Non-pigmented ciliary epithelial cell (primary cell): ENCODE measurements at regions not wholly inside any gene's neighbourhood (a gene's known extent, or its start where the extent isn't known, plus 50 kb on each side); places are given as distances from the start of the nearest gene placed in this dataset.
"Not testable (repeated sequence)": the region's sequence is repeated elsewhere in the genome, so short reads cannot be mapped to it uniquely, and the experiment has no call there.

Source experiments
- DNase-seq: peaks from one replicate; pipeline ENCODE4 v3.0.0-alpha.2; 2010; ENCODE audit warnings: low read depth

- DNase-seq: no peak
Measured at GRCh38 chr4:97216046-97216445, 927.2 kb downstream of the STPG2 start.

GRCh38 chr4:97235521-97235920 lies 907.8 kb downstream of the STPG2 start:
- DNase-seq: no peak

- DNase-seq: no peak
Measured at GRCh38 chr4:97238956-97239666, 904.2 kb downstream of the STPG2 start.

DNA sequence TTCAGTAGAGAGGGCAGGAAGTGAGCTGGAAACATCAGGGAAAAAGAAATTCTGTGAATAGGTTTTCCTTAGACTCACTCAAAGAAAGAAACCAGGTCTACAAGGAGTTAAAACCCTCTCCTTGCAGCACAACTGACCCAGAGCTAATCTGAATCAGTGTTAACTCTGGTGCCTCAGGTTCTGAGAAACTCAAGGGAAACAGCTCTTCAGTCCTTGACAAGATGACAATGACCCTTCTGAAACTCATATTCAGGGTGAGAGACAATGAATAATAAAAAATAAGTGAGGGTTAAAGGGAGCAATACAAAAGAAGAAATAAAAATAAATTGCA lies 903.6 kb downstream of the STPG2 start:
- no peak for DNase-seq

GRCh38 chr4:97252615-97253154 lies 890.6 kb downstream of the STPG2 start:
- DNase-seq: no peak

DNA sequence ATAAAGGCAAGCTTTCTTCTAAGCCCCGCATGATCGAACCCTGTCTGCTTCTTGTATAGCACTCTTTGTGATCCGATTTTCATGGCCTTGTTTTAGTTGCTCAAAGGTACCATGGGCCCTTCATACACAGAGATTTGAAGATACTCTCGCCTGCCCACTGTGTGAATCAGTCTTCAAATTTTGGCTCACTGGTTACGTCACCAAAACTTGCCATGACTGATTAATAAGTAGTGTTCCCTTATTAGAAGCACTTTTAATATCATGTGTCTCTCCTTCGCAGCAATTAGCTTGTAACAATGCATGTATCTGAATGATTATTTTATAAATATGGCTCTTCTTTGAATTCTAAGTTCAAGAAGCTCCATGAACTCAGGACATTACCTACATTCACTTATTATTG lies 880.5 kb downstream of the STPG2 start:
- no peak for DNase-seq

GRCh38 chr4:97270051-97270450 lies 873.2 kb downstream of the STPG2 start:
- DNase-seq: no peak

DNA sequence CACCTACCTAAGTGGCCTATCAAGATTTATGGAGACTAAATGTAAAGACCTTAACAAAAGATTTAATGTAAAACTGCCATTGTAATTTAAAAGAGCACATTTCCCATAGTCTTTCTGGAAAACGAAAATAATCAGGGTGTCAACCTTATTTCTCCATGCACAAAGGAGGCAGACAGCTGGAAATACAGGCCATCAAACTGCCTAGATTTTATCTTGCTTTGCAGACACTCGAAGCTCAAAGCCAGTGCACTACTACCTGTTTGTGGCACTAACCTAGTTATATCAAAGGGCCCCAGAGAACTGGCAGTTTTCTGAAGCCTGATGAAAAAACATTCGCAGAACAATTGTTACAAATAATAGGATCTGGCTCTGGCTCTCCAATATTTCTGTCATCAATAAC lies 863.9 kb downstream of the STPG2 start:
- no peak for DNase-seq

DNA sequence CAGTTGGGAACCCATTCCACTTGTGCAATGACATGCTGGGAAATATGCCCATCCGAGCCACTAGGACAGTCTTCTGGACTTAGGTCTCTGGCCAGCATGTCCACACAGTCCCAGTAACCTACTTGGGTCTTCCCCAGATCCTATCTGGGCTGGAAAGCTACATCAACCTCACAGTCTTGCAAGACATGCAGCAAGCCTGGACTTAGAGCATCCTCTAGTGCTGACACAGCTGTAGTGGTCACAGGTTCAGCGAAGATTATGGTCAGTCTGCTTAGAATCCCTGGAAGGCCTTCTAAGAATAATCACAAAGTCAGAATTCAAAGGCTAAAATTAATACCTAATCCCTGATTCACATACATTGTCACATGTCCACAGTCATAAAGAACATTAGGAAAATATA lies 842.7 kb downstream of the STPG2 start:
- DNase-seq: no peak

DNA sequence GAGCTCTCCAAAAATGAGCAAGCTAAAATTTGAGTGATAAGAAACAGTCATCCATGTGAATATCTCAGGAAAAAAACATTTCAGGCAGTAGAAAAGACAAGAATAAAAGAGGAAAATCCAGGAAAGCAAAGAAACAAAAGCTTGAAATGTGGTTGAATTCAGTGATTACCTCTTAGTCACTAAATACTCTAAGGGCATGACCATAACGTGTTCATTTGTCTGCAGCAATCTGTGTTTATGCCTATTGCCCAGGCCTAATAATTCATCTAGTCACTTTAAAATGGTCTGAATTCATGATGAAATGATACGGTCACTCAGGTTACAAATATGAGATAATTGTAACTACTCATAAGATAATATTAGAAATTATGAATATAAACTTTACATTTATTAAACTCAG lies 837.9 kb downstream of the STPG2 start:
- DNase-seq: no peak

DNA sequence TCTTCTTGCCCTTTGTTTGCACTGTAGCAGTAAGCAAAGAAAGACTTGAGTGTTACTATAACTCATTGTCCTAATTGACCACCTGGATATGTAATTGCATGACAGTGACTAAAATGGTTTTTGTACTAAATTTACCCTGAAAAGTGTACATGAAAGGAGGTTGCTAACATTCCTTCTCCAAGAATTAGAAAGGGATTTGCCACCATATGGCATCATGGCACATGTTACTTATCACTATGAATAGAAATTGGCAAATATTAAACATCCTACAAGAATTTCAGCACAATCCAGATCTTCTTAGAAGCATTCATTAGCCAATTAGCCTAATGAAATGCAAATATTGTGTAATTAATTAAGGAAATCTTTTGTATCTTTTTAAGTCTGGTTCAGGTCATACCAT lies 834.2 kb downstream of the STPG2 start:
- DNase-seq: no peak

DNA sequence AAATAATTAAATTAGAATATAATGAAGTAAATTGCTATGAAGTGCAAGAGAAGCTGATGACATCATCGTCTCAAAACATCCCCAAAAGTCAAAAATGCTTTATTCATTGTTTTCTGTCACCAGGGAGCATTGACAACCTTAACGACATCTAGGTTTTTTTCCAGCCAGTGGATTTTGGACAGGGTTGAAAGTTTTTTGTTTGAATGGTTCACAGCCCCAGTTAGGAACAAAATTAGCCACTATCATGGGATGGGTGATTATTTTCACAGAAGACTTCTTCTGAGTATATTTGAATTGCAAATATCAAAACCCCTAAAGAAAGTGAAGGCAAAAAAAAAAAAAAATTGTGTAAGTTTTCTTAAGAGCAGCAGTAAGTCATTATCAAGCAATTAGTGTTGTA lies 826.1 kb downstream of the STPG2 start:
- no peak for DNase-seq

- DNase-seq: no peak
Measured at GRCh38 chr4:97317671-97318070, 825.6 kb downstream of the STPG2 start.

GRCh38 chr4:97325751-97326150 lies 817.5 kb downstream of the STPG2 start:
- not testable (repeated sequence) for DNase-seq

DNA sequence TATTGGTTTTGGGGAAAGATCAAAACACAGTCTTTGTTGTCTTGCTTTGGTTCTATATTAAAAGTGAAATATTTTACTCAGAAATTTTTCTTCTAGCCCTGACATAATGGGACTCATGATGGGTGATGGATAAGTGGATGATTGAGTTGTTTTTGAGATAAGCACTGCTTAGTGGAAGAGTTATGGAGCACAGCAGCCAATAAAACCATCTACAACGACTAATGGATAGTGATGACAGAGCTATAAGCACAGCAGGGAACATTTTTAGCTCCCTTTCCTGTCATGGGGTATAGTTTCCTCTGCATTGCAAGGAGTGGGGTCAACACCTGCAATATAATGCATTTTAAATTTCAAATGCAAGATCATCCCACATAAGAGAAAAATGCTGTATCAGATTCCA lies 812.4 kb downstream of the STPG2 start:
- no peak for DNase-seq

DNA sequence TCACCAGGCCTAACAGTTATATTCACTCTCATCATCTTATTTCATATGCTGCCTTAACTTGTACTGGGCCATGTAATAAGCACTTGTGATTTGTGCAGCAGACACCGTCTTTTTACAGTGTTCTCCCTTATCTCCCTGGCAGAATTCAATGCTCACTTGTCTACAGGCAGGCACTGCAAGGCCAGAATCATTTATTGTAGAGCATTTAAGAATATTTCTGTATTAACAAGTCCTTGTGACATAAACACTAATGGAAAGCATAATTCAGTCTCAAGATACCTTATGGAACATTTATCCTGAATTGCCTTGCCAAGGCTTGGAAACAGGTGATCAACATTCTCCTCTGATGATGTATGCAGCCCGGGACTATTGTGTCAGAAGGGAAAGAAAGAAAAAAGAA lies 808.9 kb downstream of the STPG2 start:
- DNase-seq: no peak

DNA sequence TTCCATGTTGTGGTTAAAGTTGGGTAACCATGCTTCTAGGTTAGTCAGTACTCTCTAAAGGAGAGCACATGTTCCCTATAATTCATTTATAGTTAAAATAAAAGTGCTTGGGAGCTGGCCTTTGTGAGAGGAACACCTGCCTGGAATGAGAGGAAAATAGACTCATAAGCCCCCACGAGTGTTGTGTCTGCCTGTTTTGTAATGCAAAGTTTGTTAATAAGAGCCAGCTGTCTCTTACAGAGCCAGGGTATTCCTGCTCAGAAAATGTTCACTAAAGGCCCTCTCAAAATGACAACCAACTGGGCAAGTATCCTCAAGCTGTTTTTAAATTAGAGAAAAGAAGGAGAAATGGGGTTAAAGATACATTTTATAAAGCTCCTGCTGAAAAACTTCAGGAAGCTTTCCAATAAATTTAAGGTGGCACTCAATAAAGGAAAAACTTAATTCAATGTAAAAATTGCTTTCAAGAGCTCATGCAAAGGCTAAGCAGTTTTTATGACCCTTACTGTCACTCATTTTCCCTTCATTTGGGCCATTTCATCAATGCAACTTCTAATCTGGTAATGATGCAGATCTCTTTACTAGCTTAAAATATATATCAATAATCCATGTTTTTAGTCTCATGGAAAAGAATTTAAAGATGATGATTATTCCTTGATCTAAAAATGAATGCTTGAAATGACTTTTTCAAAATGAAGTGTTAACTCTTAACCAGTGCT lies 793.6 kb downstream of the STPG2 start:
- DNase-seq: no peak

DNA sequence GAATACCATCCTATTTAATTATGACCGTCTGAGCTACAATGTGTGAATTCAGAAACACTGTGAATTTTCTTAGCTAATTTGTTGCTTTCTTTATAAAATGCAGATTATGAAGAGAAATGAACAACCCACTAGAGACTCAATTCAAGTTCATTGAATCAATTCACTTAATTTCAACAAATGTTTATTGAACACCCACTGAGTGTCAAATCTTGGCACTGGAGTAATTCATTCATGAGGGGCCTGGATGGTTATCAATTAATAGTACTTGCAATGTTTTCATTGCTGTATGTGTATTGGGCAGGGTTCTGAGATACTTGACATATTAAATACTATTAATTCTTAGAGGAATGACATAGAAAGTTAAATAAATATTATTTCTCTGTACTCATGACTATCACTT lies 789.4 kb downstream of the STPG2 start:
- DNase-seq: no peak

DNA sequence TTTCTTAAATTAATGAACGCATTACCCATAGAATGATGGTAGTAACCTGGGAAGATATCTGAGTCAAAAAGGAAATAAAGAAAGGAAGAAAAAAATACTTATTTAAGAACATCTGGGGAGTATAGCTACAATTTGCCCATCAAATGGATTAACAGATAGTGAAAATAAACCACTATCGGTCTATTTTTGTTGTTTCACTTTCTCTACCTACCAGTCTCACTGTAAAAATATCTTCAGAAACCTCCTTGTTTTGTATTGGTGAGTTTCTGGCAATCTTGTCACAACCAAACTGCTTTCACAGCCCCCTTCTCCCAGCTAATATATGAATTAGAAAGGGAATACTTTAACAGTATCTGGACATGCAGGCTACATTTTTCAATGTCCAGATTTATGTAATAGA lies 783.5 kb downstream of the STPG2 start:
- DNase-seq: no peak

GRCh38 chr4:97360733-97361132 lies 782.5 kb downstream of the STPG2 start:
- DNase-seq: no peak

- peak; percentile 72 for DNase-seq
Measured at GRCh38 chr4:97367878-97368277, 775.4 kb downstream of the STPG2 start.

DNA sequence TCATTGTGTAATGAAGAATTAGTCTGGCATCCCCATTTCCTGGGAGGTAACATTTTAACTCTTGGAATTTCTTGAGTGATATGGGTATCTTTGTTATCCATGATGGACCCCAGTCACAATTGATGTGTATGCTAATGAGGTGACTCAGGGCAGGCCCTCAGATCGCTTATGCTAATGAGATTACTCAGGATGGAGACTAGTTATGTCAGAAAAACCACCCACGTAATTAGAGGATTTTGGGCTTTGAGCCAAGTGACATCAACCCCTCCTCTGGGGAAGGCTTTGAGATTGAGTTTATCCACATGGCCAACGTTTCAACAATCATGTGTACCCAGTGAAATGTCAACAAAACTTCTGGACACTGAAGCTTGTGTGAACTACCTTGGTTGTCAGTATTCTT lies 772.7 kb downstream of the STPG2 start:
- no peak for DNase-seq

DNA sequence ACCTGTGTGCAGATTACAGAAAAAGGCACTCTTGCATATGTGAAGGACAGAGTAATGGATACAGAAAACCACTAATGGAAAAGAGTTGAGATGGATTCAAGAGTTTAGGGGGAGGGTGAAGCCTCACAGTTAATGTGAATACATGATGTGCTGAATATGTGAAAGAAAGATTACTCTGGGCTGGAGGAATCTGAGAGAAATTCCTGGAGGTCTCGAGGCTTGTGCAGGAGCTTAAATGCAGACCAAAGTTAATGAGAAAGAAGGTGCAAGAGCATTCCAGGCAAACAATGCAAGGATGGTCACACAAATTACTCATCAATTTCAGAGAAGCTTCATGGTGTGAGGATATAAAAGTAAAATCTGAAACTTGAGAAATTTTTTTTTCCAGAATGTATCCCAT lies 768.8 kb downstream of the STPG2 start:
- no peak for DNase-seq

GRCh38 chr4:97386969-97387368 lies 756.3 kb downstream of the STPG2 start:
- DNase-seq: no peak
